Epithelial cell of prostate (primary cell): ENCODE measurements at regions not wholly inside any gene's neighbourhood (a gene's known extent, or its start where the extent isn't known, plus 50 kb on each side); places are given as distances from the start of the nearest gene placed in this dataset.
"Not testable (repeated sequence)": the region's sequence is repeated elsewhere in the genome, so short reads cannot be mapped to it uniquely, and the experiment has no call there.

Experiments used
- DNase-seq: peaks from one replicate; pipeline ENCODE4 v3.0.0-alpha.2; 2011; ENCODE audit warnings: low read depth, low spot score
- H3K27ac ChIP-seq: fragments of 450-650 bp; 2 replicates; pipeline ENCODE4 v1.5.1; 2017; ENCODE audit warnings: mild to moderate bottlenecking

DNA sequence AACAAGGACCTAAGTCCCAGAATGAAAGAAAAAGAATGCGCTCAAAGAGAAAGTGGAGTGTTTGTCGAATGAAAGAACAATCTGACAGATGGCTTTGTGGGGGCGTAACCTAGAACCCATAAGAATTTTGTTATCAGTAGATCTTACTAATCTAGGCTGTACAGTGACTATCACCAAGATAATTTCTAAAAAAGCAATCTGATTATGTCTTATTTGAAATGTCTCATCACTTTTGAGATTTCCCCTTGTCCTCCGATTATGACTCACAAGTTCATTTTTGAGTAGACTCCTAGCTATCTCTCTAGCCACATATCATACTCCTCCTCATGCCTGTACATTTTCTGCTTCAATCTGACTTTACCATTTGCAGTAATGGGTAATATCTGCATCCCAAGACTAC lies 135.6 kb upstream of the SMARCA2 start:
- no peak overlapping the region for H3K27ac ChIP-seq
- no peak for DNase-seq

DNA sequence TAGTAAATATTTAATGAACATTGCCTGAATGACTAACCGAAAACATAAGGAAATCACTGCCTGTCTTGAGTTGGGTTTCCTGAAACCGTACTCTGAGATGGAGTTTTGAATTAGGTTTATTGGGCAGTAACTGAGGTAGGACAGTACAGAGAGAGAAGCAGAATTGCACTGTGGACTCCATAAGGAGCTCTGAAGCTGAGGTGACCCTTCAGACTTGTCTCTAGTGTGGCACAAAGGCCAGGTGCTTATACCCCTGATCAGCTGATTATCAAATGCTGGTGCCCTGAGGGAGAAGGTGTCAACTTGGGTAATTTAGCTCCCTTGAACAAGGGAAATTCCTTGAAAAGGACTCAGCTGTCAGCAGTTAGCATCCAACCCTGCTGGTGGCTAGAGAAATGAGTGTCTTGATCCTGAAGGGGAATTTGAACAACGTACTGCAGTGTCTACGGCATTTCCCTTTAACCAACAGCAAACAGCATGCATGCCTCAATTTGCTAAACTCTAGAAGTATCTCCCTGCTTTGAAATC lies 135.0 kb upstream of the SMARCA2 start:
- no peak overlapping the region for H3K27ac ChIP-seq
- DNase-seq, result no peak

DNA sequence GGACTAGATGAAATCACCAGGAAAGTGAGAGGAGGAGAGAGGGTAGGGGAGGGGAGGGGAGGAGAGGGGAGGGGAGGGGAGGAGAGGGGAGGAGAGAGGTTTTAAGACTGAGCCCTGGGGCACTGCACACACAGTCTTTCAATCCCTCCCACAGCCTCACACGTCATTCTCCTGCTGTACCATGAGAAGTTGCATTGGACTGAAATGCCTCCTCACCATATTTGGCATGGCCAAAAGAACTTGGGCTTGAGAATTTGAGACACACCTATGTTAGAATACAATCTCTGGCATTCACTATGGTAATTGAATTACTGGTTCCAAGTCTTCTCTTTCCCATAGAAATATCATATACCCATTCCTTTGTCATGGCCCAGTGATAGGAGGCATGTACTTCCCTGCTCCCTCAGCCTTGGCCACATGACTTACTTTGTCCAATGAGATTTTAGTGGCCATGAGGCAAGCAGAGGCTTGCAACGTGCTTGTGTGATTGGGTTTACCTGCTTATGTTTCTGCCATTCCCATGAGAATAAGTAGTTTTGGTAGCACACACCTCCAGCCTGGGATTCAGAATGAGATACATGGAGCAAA lies 133.3 kb upstream of the SMARCA2 start:
- DNase-seq, result no peak
- H3K27ac ChIP-seq, result no peak overlapping the region

DNA sequence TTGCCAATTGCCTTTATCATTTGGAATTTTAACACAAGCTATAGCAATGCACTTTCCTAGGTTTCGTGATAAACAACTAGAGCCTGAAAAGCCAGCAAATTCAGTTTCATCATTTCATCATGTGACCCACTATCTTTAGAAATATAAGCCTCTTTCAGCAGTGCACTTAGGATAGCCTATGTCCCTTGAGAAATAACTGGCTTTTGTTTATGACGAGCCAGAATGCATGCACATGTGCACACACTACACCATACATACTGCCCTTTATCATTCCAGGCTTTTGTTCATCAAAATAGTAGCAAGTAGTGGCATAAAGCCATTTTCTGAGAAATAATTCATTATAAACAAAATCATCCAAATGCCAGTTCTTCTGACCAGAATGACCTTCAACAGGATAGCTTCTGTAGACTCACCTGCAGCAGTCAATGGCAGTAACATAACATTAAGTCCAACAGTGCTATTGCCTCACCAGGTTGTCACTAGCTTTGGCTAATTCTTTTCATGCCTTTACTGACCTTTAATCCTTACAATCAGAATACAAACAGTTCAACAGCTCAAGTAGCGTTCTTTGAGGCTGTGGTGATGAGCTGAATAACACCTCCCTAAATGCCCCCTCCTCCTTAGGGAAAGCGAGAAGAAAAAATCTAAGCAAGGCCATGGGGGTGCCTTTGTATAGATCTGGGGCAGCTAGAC lies 132.3 kb upstream of the SMARCA2 start:
- no peak overlapping the region for H3K27ac ChIP-seq
- DNase-seq, result no peak

DNA sequence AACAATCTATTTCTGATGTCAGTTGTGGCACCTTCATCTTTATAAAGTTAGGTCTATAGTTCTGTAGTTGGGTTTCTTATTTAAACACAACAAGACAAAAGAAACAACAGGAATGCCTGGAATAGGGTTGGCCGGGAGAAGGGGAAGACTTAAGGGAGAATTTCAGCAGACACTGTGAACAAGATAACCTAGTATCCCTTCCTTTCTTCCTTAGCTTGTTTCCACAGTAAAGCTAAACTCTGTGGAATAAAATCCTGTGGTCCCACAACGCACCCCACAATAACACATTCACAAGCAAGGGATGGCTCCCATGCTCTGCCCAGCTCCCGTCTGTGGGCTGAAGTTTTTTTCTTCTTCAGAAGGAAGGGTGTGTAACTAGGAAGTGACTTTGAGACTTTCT lies 124.9 kb upstream of the SMARCA2 start:
- no peak for DNase-seq
- no peak overlapping the region for H3K27ac ChIP-seq

DNA sequence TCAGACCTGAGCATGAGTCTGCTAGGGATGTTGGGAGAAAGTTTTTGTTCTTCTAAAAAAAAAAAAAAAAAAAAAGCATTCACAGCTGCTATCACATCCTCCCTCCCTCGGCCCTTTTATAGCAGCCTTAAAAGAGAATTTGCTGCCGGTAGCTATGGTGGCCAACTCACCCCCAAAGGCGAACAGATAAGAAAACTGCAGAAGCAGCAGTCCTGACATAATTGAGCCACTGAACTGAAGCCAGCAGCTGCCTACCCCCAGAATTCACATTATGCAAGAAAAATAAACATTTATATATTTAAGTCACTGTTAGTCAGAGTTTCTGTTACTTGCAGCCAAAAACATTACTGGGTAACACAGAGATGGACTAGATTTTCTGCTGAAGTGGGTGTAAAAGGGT lies 124.3 kb upstream of the SMARCA2 start:
- H3K27ac ChIP-seq, result no peak overlapping the region
- DNase-seq, result no peak

DNA sequence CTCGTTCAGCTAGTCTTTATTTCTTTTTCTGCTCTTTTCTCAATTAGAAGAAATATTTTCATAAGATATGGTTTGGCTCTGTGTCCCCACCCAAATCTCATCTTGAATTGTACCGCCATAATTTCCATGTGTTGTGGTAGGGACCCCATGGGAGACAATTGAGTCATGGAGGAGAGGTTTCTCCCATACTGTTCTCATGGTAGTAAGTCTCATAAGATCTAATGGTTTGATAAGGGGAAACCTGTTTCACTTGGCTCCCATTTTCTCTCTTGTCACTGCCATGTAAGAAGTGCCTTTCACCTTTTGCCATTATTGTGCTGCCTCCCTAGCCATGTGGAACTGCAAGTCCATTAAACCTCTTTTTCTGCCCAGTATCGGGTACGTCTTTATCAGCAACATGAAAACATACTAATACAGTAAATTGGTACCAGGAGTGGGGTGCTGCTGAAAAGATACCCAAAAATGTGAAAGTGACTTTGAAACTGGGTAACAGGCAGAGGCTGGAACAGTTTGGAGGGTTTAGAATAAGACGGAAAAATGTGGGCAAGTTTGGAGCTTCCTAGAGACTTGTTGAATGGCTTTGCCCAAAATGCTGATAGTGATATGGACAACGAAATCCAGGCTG lies 112.0 kb upstream of the SMARCA2 start:
- H3K27ac ChIP-seq, result not testable (repeated sequence)

DNA sequence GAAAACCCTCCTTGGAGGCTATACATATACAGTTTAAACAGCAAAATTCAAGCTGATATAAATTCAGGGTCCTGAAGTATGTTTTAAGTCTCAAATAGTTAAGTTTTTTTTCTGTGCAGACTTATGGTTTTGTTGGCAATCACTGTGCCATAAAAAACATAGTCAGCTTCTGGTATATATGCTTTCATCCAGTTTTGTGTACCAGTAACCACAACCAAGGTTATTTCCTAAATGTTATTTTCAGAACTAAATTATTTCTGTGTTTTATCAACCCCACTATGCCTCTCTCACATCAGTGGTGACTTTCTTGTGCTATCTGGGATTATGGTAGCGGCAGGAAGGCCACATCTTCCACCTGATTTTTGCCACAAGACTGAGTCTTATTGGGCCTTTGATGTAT lies 107.7 kb upstream of the SMARCA2 start:
- no peak overlapping the region for H3K27ac ChIP-seq
- DNase-seq, result no peak

More for the DNA sequence above, 112.0 kb upstream of the SMARCA2 start:
- not testable (repeated sequence) for DNase-seq

DNA sequence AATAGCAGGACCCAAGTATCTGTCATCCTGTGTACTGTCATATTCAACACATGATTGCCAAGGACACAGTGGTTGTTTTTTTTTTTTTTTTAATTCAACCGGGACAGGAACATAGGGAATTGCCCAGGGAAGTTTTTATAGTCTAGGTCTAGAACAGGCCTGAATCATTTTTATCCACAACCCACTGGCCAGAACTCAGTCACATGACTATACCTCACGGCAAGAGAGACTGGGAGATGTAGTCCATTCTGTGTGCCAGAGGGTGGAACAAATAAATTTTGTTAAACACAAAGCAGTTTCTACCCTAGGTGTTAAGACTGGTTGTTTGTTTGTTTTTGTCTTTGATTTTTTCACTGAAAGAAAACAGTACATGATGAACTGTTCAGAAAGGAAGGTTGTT lies 105.8 kb upstream of the SMARCA2 start:
- H3K27ac ChIP-seq, result no peak overlapping the region
- no peak for DNase-seq

DNA sequence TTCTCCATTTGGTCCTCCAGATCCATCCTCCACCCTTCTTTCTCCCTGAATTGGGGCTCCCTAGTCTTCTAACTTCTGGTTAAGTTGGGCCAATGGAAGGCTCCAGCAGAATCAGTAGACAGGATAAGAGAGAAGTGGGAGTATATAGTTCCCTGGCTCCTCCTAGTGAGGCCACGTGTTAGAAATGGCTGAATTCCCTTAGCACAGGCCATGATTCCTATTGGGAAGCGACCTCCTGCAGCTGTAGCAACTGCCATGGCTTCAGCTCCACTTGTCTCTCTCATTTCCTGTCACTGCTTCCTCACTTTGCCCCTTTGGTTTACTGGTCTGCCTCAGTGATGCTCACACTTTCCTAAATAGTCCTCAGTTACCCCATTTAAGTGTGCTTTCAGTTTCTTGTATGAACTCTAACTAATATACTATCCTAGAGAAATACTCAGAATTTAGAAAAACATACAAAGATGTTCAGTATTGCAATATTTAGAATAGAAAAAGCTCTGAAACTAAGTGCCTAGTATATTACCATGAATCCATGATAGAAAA lies 104.8 kb upstream of the SMARCA2 start:
- H3K27ac ChIP-seq, result no peak overlapping the region
- DNase-seq, result no peak

DNA sequence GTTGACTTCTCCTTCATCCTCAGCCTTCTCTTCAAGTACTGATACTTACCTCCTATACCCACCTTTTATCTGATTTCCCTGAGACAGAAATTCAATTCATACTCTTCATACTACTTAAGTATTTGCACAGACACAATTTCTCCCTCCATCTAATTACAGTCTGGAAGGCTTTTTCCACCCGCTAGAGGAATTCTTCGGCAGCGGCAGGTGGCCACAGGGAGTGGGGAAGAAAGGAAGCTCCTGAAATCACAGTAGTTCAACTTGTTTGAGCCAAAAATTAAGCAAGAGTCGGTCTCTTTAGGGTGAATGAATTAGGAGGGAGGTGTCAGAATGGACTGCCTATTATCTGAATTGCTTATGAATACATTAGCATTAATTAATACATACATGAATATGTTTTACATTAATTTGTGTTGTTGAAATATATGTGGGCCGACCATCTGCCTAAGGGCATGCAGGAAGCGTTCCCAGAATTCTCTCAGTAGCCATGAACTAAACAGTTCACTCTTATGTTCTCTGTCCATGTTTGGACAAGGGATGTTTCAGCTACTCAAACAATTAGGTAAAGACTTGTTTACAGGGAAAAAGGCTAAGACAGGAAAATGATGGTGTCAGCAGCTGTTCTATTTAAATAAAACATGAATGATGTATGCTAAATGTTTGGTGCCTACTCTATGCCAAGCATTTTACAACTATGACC lies 101.4 kb upstream of the SMARCA2 start:
- DNase-seq, result no peak
- no peak overlapping the region for H3K27ac ChIP-seq

DNA sequence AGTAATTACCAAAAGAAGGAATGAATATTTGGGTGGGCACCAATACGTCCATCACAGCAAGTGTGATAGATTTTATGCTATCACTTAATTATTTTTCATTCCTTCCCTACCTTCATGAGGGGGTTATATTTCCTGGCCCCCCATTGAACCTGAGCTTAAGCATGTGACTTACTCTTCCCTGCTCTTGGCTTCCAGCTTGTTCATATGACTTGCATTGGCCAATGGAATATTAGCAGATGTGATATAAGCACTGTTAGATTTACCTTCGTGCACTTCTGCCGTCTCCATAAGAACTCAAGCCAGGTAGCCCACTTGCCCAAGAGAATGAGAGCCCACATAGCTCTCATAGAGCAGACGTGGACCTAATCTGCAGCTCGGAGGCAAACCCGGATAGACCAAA lies 99.1 kb upstream of the SMARCA2 start:
- no peak overlapping the region for H3K27ac ChIP-seq
- DNase-seq, result no peak

DNA sequence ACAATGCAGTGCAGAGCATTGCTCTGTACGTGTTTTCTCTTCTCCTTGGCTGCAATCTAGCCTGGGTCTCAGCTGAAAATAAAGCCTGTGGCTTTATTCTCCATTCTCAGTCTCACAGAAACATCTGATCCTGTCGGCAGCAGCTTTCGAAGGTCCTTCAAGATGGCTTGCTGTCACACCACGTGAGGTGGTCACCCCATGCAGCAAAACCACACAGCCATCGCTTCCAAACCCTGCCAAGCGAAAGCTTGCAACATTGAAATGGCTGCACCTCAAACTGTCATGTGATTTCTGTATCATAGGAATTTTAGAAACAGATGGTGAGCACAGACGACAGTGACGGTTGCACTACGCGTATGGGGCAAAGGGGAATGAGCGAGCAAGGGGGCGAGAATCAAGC lies 98.5 kb upstream of the SMARCA2 start:
- no peak overlapping the region for H3K27ac ChIP-seq
- no peak for DNase-seq

DNA sequence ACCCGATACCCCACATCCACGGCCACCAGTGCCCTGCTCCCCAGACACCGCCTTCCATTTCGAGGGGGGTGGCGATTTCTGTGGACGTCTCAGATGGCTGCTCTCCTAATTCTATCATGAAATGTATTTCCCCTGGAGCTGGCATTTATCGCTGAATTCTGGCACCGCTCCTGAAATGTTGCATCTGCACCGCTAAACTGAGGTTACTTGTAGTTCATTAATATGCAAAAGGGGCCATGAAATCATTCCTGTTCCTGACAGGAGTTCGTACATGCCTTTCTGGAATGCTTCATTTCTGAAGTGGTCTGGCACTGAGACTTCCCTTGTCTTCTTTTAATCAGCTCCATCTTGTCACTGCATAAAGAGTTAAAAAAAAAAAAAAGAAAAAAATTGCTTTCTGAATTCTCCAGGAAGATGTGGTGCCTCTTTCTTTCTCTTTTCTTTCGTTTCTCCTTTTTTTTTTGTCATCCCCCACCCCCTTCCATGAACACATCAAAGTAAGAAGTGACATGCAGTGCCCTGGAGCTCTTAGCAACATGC lies 97.7 kb upstream of the SMARCA2 start:
- no peak overlapping the region for H3K27ac ChIP-seq

DNA sequence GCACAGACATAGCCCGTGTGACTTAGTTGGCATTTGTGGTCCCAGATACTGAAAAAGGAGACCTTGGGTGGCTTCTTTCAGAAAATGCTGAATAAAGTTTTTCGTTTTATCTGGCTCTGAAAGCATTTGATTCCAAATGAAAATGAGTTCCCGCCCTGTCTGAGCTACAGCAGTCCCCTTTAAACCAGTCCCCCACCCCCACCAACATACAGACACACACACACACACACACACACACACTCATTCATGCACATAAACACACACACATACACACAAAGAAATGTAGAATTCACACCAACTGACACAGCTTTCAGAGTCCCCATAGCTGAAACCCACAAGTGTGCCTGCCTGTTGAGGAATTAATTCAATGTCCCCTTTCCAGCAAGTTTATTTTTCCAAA lies 97.0 kb upstream of the SMARCA2 start:
- no peak overlapping the region for H3K27ac ChIP-seq
- DNase-seq, result no peak

More for the DNA sequence above, 97.7 kb upstream of the SMARCA2 start:
- no peak for DNase-seq

DNA sequence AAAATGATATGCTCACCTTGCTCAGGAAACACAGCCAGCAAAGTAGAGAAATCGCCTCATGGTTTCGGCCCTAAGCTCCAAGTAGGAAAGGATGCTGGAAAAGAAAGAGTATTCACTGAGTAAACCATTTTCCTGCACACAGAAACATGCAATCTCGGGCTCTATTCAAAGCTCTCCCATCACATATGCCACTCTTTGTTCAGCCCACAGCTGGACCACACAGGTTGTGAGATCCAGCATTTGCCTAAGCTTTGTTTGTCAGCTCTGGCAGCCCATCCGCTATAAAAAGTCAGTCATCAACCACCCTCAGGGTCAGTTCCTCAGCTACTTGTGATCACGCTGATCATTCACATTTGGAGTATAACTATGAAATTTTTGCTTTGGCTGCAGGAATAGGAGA lies 96.5 kb upstream of the SMARCA2 start:
- no peak for DNase-seq
- H3K27ac ChIP-seq, result no peak overlapping the region

DNA sequence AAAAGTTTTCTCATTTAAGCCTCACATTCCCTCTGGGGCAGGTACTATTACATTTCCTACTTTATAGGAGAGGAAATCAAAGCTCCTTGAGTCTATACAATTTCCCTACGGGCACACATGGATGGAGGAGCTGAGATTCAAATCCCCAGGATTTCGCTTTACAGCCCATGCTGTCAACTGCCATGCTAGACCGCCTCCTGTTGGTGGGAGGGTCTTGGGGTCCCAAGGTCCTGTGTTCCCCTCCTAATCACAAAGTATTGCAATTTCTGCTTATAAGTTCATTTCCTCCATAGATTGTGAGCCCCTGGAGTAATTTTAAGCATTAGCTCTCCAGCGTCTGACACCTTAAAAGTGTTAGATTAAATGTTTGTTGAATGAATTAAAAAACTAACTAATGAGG lies 95.9 kb upstream of the SMARCA2 start:
- no peak for DNase-seq

DNA sequence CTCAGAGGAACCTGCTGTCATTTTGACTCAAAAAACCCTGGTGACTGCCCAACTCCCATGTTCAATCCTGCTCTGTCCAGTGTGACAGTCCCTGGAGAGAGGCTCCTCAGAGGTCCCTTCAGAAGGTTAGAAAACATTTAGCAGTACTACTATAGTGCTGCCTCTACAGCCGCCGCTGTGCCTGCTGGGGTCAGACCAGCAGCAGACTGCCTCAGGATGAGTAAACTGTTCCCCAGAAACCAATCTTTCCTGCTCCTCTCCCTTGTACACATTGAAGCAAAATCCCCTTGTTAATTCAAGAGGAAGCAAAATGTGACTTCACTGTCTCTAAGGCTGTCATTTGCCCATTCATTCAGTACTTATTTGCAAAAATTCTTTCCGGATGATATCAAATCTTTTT lies 94.8 kb upstream of the SMARCA2 start:
- no peak for DNase-seq

More for the DNA sequence above, 95.9 kb upstream of the SMARCA2 start:
- no peak overlapping the region for H3K27ac ChIP-seq

DNA sequence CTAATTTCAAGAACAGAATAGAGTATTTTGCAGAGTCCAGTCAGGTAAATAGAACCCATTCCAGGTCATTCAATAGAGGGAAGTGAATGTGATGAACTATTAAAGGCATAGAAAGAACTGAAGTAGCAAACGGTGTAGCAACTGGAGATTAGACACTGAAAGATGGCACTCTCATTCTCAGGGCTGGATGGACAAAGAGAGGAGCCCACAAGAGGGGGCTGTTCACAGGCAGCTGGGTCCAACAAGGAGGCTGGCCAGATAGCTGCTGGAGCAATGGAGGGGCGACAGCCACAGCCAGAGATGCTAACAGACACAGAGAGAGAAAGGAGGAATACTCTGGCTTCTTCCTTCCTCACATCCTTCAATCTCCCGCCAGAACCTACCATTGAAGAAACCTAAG lies 93.1 kb upstream of the SMARCA2 start:
- H3K27ac ChIP-seq, result no peak overlapping the region
- DNase-seq, result no peak

More for the DNA sequence above, 94.8 kb upstream of the SMARCA2 start:
- H3K27ac ChIP-seq, result no peak overlapping the region

DNA sequence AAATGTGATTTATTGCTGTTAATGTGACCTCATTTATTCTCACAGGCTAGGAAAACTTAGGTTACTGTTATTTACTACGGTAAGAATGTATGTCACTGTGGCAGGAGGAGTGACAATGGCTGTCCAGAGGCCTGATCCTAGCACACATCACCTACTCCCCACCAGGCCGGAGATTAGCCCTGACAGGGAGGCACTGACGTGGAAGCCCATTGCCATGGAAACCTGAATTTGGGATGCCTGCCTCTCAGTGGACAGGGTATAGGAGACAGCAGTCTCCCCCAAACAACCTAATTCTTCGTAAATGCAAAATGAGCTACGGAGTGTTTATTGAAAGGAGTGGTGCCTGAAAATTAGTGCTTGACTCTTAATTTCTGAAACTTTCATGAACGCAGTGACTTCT lies 87.6 kb upstream of the SMARCA2 start:
- DNase-seq, result no peak
- H3K27ac ChIP-seq, result no peak overlapping the region
